NCI-H82 treated with DMSO at 0.1 percent for 48 hours (cell line): ENCODE measurements at regions not wholly inside any gene's neighbourhood (a gene's known extent, or its start where the extent isn't known, plus 50 kb on each side); places are given as distances from the start of the nearest gene placed in this dataset.

ENCODE experiments used
- DNase-seq: peaks from one replicate; lab custom pipeline; 2025; ENCODE audit not compliant: unreplicated experiment; lab: John Stamatoyannopoulos, UW

- DNase-seq, result no peak
Measured at GRCh38 chr20:50455656-50456451, 54.3 kb upstream of the PTPN1 start.

GRCh38 chr20:50456452-50457324, 53.5 kb upstream of the PTPN1 start:
- DNase-seq, result no peak

GRCh38 chr20:50459124-50459918, 50.9 kb upstream of the PTPN1 start:
- DNase-seq, result no peak

GRCh38 chr20:50460115-50460607, 50.0 kb upstream of the PTPN1 start:
- DNase-seq, result no peak
